GM12864 (cell line): ENCODE measurements at regions not wholly inside any gene's neighbourhood (a gene's known extent, or its start where the extent isn't known, plus 50 kb on each side); places are given as distances from the start of the nearest gene placed in this dataset.

Source experiments
- DNase-seq: peaks from one replicate; pipeline ENCODE4 v3.0.0-alpha.2; 2011; ENCODE audit warnings: low read depth
- H3K4me3 ChIP-seq: 2 replicates; pipeline ENCODE4 v1.5.1; 2011; ENCODE audit warnings: mild to moderate bottlenecking, low read depth, low read length, control low read depth
- TF ChIP-seq, protein P1 (sequence below): IDR thresholded peaks from 2 replicates; pipeline ENCODE4 v1.5.1; 2011; ENCODE audit warnings: low read depth, mild to moderate bottlenecking, moderate library complexity, low read length, control low read depth, inconsistent platforms; ENCODE audit errors: missing control alignments

DNA sequence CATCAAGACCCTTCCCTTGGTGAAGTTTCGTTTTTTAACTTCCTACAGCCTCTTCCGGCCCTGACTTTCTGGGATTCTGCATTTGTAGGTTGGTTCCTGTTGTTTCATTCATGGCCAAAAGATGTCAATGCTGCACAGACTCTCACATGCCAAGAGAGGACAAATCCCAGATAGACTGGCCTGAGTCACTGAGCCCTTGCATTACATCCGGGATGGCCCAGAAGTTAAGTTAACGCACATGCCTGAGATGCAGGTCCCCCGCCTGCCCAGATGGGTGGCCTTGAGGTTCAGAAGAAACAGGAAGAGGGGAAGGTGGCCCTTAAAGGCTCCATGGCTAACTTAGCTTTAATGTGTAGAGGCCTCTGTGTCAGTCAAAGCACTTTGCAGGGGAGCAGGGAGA is 51.6 kb upstream of the SRGAP3 start:
- no peak for DNase-seq
- TF ChIP-seq, protein P1, sequence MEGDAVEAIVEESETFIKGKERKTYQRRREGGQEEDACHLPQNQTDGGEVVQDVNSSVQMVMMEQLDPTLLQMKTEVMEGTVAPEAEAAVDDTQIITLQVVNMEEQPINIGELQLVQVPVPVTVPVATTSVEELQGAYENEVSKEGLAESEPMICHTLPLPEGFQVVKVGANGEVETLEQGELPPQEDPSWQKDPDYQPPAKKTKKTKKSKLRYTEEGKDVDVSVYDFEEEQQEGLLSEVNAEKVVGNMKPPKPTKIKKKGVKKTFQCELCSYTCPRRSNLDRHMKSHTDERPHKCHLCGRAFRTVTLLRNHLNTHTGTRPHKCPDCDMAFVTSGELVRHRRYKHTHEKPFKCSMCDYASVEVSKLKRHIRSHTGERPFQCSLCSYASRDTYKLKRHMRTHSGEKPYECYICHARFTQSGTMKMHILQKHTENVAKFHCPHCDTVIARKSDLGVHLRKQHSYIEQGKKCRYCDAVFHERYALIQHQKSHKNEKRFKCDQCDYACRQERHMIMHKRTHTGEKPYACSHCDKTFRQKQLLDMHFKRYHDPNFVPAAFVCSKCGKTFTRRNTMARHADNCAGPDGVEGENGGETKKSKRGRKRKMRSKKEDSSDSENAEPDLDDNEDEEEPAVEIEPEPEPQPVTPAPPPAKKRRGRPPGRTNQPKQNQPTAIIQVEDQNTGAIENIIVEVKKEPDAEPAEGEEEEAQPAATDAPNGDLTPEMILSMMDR = no peak
- no peak overlapping the region for H3K4me3 ChIP-seq

DNA sequence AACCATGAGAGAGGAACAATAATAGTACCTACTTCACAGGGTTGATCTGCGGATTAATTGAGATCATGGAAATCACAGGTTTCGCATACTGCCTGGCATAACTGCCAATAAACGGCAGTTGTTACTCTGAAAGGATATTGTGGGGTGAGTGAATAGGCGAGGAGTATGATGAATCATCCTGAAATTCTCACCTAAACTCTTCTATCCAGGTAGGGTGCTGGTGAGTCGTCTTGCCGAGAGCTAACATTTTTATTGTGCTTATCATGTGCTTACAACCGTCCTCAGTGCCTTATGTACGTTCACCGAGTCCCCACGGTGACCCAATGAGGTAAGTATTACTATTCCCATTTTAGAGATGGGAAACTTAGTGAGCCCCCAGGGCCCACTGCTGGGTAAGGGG is 52.4 kb upstream of the SRGAP3 start:
- no peak for DNase-seq
- TF ChIP-seq, protein P1 = no peak
- H3K4me3 ChIP-seq = no peak overlapping the region

- TF ChIP-seq, protein P1 = peak; percentile 84
- no peak overlapping the region for H3K4me3 ChIP-seq
- DNase-seq = peak; percentile 12
Measured at GRCh38 chr3:9302425-9303181, 53.2 kb upstream of the SRGAP3 start.

- DNase-seq = no peak
- TF ChIP-seq, protein P1 = no peak
- no peak overlapping the region for H3K4me3 ChIP-seq
Measured at GRCh38 chr3:9308298-9308990, 54.4 kb upstream of the THUMPD3 start.

DNA sequence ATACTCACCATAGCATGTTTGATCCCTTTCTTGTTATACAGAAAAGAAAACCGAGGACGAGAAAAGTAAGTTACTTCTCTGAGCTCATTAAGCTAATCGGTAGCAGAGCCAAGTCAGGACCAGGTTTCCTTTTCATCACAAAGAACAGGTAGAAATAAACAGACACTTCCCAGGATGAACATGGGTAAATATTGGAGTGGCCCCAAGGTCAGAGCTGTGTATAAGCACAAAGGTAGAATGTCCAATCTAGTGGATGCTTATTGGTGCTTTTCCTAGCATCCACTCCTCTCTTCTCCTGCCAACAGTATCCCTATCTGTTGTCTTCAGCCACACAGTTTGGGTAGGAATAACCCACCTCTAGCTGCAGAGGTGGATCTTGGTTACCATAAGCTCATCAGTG is 52.8 kb upstream of the THUMPD3 start:
- no peak for DNase-seq
- H3K4me3 ChIP-seq = no peak overlapping the region
- TF ChIP-seq, protein P1 = no peak

DNA sequence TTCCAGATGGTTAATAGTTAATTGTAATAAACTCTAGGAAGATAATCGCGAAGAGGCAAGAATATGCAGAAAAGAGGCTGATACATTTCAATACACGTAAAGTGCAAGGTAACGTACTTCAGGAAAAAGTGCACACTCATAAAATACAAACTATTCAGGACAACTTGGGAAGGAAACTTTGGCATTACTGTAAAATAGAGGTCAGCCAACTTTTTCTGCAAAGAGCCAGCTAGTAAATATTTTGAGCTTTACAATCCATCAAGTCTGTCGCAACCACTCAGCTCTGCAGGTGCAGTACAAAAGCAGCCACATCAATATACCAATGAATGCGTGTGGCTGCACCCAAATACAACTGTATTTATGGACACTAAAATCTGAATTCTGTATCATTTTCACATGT is 51.6 kb upstream of the THUMPD3 start:
- no peak for DNase-seq
- TF ChIP-seq, protein P1 = no peak
- no peak overlapping the region for H3K4me3 ChIP-seq
